ENCODE measurements at regions not wholly inside any gene's neighbourhood (a gene's known extent, or its start where the extent isn't known, plus 50 kb on each side); places are given as distances from the start of the nearest gene placed in this dataset.

DNA sequence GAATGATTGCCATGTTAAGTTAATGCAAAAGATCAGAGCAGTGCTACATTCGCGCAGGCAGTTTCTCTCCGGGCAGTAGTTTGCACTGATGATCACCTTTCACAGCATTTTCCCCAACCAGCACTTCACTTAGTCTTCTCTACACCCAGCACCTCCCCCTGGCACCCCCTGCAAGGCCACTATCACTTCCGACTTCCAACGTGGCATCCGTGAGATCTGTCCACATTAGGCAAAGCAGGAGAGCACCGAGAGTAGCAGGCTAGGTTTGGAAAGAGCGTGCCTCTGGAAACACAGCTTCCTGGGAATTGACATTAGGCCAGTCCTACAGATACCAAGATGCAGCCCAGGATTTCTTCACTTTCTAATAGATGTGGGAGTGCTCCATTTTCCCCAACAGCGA, 180.2 kb upstream of the CDIN1 start:
- Histone ChIP-seq H3K79me2 (replicated peaks; ENCODE audit: insufficient read depth, low read length) (no peaks in the 10 kb centered on the region), H4K20me1 (ENCODE audit: insufficient read depth) (no peaks in the 10 kb centered on the region), H3K36me3 (ENCODE audit: insufficient read depth, low read length) (no peaks in the 10 kb centered on the region), H3K27me3 (ENCODE audit: insufficient read depth, low read depth, low read length) (no peaks in the 10 kb centered on the region), H3K9me3 (ENCODE audit: low read length) (no peaks in the 10 kb centered on the region), H3K27ac (ENCODE audit: low read length) (no peak overlapping the region), H3K9ac (ENCODE audit: low read length) (no peak overlapping the region), H3K9me2 (ENCODE audit: insufficient read depth, low read length) (no peaks in the 10 kb centered on the region), H2AFZ (ENCODE audit: low read depth, low read length) (no peak overlapping the region), H3F3A (ENCODE audit: insufficient read depth, low read length, poor library complexity, severe bottlenecking) (no peaks in the 10 kb centered on the region), H3K4me2 (ENCODE audit: low read length) (no peak overlapping the region), H3K4me3 (ENCODE audit: low read length) (no peak overlapping the region)
- TF ChIP-seq, protein P1, sequence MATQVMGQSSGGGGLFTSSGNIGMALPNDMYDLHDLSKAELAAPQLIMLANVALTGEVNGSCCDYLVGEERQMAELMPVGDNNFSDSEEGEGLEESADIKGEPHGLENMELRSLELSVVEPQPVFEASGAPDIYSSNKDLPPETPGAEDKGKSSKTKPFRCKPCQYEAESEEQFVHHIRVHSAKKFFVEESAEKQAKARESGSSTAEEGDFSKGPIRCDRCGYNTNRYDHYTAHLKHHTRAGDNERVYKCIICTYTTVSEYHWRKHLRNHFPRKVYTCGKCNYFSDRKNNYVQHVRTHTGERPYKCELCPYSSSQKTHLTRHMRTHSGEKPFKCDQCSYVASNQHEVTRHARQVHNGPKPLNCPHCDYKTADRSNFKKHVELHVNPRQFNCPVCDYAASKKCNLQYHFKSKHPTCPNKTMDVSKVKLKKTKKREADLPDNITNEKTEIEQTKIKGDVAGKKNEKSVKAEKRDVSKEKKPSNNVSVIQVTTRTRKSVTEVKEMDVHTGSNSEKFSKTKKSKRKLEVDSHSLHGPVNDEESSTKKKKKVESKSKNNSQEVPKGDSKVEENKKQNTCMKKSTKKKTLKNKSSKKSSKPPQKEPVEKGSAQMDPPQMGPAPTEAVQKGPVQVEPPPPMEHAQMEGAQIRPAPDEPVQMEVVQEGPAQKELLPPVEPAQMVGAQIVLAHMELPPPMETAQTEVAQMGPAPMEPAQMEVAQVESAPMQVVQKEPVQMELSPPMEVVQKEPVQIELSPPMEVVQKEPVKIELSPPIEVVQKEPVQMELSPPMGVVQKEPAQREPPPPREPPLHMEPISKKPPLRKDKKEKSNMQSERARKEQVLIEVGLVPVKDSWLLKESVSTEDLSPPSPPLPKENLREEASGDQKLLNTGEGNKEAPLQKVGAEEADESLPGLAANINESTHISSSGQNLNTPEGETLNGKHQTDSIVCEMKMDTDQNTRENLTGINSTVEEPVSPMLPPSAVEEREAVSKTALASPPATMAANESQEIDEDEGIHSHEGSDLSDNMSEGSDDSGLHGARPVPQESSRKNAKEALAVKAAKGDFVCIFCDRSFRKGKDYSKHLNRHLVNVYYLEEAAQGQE (IDR thresholded peaks at IDR 0.05; ENCODE audit: borderline replicate concordance), result no peak
- TF ChIP-seq POLR2AphosphoS5 (IDR thresholded peaks at IDR 0.05) (no peak), RAD21 (conservative IDR thresholded peaks at IDR 0.05) (no peak), EZH2 (IDR thresholded peaks at IDR 0.05; ENCODE audit: borderline replicate concordance, insufficient read depth, low read length, poor library complexity, severe bottlenecking) (no peak), TAF1 (IDR thresholded peaks at IDR 0.05; ENCODE audit: low read depth) (no peak), MXI1 (conservative IDR thresholded peaks at IDR 0.05; ENCODE audit: poor library complexity, severe bottlenecking) (no peak), EP300 (conservative IDR thresholded peaks at IDR 0.05; ENCODE audit: poor library complexity, severe bottlenecking) (no peak), SMC3 (conservative IDR thresholded peaks at IDR 0.05; ENCODE audit: poor library complexity) (no peak)
- TF ChIP-seq, protein P2, sequence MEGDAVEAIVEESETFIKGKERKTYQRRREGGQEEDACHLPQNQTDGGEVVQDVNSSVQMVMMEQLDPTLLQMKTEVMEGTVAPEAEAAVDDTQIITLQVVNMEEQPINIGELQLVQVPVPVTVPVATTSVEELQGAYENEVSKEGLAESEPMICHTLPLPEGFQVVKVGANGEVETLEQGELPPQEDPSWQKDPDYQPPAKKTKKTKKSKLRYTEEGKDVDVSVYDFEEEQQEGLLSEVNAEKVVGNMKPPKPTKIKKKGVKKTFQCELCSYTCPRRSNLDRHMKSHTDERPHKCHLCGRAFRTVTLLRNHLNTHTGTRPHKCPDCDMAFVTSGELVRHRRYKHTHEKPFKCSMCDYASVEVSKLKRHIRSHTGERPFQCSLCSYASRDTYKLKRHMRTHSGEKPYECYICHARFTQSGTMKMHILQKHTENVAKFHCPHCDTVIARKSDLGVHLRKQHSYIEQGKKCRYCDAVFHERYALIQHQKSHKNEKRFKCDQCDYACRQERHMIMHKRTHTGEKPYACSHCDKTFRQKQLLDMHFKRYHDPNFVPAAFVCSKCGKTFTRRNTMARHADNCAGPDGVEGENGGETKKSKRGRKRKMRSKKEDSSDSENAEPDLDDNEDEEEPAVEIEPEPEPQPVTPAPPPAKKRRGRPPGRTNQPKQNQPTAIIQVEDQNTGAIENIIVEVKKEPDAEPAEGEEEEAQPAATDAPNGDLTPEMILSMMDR (IDR thresholded peaks at IDR 0.05; ENCODE audit: poor library complexity, severe bottlenecking), result no peak

DNA sequence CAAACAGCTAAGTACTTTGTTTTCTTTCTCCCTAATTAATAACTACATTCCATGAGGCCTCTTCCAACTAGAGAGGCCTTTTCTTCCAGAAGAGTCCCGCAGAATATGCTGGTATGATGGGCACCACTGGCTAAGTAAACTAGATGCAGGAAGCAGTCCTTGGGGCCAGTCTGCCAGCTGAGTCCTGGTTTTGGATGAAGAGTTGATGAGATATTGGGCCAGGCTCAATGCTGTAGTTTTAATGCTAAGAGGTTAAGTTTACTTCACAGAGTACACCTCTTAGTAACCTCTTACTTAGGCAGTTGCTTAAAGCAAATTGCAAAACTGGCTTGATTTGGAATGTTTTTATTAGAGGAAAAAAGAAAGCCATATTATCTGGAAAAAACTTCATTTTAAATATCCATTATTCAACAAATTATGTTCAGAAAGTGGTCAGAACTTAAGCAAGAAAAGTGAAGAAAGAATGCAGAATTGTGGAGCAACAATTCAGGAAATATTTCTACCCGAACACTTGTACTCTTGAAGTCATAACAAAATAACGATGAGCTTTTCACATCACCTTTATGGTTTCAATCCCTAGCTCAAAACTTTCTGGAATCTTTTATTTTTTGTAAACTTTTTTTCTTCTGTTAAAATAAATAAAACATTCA, 178.4 kb upstream of the CDIN1 start:
- Histone ChIP-seq H3K27ac (ENCODE audit: low read length) (no peak overlapping the region), H3K4me3 (ENCODE audit: low read length) (no peak overlapping the region)

More for the DNA sequence above, 178.4 kb upstream of the CDIN1 start:
- H4K20me1 ChIP-seq (ENCODE audit: insufficient read depth), result no peaks in the 10 kb centered on the region
- no peak for TF ChIP-seq POLR2AphosphoS5 (IDR thresholded peaks at IDR 0.05)
- no peak for TF ChIP-seq SMC3 (conservative IDR thresholded peaks at IDR 0.05; ENCODE audit: poor library complexity)
- no peak for TF ChIP-seq EP300 (conservative IDR thresholded peaks at IDR 0.05; ENCODE audit: poor library complexity, severe bottlenecking)
- TF ChIP-seq RAD21 (conservative IDR thresholded peaks at IDR 0.05), result no peak
- TF ChIP-seq, protein P1 (IDR thresholded peaks at IDR 0.05; ENCODE audit: borderline replicate concordance), result no peak
- TF ChIP-seq TAF1 (IDR thresholded peaks at IDR 0.05; ENCODE audit: low read depth), result no peak
- no peak for TF ChIP-seq MXI1 (conservative IDR thresholded peaks at IDR 0.05; ENCODE audit: poor library complexity, severe bottlenecking)
- TF ChIP-seq, protein P2 (IDR thresholded peaks at IDR 0.05; ENCODE audit: poor library complexity, severe bottlenecking), result no peak
- TF ChIP-seq EZH2 (IDR thresholded peaks at IDR 0.05; ENCODE audit: borderline replicate concordance, insufficient read depth, low read length, poor library complexity, severe bottlenecking), result no peak
- no peaks in the 10 kb centered on the region for H3K36me3 ChIP-seq (ENCODE audit: insufficient read depth, low read length)
- H3K9me3 ChIP-seq (ENCODE audit: low read length), result no peaks in the 10 kb centered on the region
- H3K79me2 ChIP-seq (replicated peaks; ENCODE audit: insufficient read depth, low read length), result no peaks in the 10 kb centered on the region
- no peaks in the 10 kb centered on the region for H3K27me3 ChIP-seq (ENCODE audit: insufficient read depth, low read depth, low read length)
- H3K9me2 ChIP-seq (ENCODE audit: insufficient read depth, low read length), result no peaks in the 10 kb centered on the region
- H2AFZ ChIP-seq (ENCODE audit: low read depth, low read length), result no peak overlapping the region
- no peak overlapping the region for H3K4me2 ChIP-seq (ENCODE audit: low read length)
- no peak overlapping the region for H3K9ac ChIP-seq (ENCODE audit: low read length)
- H3F3A ChIP-seq (ENCODE audit: insufficient read depth, low read length, poor library complexity, severe bottlenecking), result no peaks in the 10 kb centered on the region

Measured in neural cell (in vitro differentiated cells).